Neural progenitor cell (in vitro differentiated cells): ENCODE measurements at regions not wholly inside any gene's neighbourhood (a gene's known extent, or its start where the extent isn't known, plus 50 kb on each side); places are given as distances from the start of the nearest gene placed in this dataset.
A peak's percentile ranks its signal among the peaks of the same experiment; 100 is the strongest.

Experiments
- DNase-seq: peaks from one replicate; pipeline ENCODE4 v3.0.0-alpha.2; 2016; ENCODE audit warnings: low spot score
- H2AFZ ChIP-seq: fragments of 200-600 bp; sonication (generic); replicated peaks from 2 replicates; pipeline ENCODE4 v1.6.1; 2016; ENCODE audit warnings: antibody characterized with exemption
- H3F3A ChIP-seq: fragments of 200-600 bp; sonication (generic); 2 replicates; pipeline ENCODE4 v1.6.1; 2016; ENCODE audit warnings: antibody characterized with exemption, low read depth
- H3K27ac ChIP-seq: fragments of 200-600 bp; sonication (generic); 2 replicates; pipeline ENCODE4 v1.5.1; 2016; ENCODE audit warnings: mild to moderate bottlenecking
- H3K27me3 ChIP-seq: fragments of 200-600 bp; sonication (generic); 2 replicates; pipeline ENCODE4 v1.6.1; 2016; ENCODE audit warnings: mild to moderate bottlenecking, moderate library complexity
- H3K36me3 ChIP-seq: fragments of 200-600 bp; sonication (generic); 2 replicates; pipeline ENCODE4 v1.5.1; 2016
- H3K4me1 ChIP-seq: fragments of 200-600 bp; sonication (generic); 2 replicates; pipeline ENCODE4 v1.6.1; 2016; ENCODE audit warnings: mixed run types
- H3K4me2 ChIP-seq: fragments of 200-600 bp; sonication (generic); 2 replicates; pipeline ENCODE4 v1.6.1; 2016
- H3K4me3 ChIP-seq: fragments of 200-600 bp; sonication (generic); 2 replicates; pipeline ENCODE4 v1.5.1; 2016
- H3K79me2 ChIP-seq: fragments of 200-600 bp; sonication (generic); 2 replicates; pipeline ENCODE4 v1.6.1; 2016; ENCODE audit warnings: low read depth
- H3K9ac ChIP-seq: fragments of 200-600 bp; sonication (generic); 2 replicates; pipeline ENCODE4 v1.6.1; 2016
- H3K9me3 ChIP-seq: fragments of 200-600 bp; sonication (generic); 2 replicates; pipeline ENCODE4 v1.5.1; 2016; ENCODE audit warnings: low read depth
- H4K20me1 ChIP-seq: fragments of 200-600 bp; sonication (generic); 2 replicates; pipeline ENCODE4 v1.6.1; 2016; ENCODE audit warnings: low read depth
- H3K27ac Mint-ChIP-seq: 3 replicates; pipeline ENCODE4 v1.8.0; 2021; ENCODE audit warnings: mixed read lengths
- H3K27me3 Mint-ChIP-seq: 2 replicates; pipeline ENCODE4 v1.8.0; 2022; ENCODE audit warnings: low read depth, mild to moderate bottlenecking, inconsistent platforms, moderate library complexity, mixed read lengths; ENCODE audit not compliant: insufficient read depth
- H3K36me3 Mint-ChIP-seq: 3 replicates; pipeline ENCODE4 v1.8.0; 2021; ENCODE audit warnings: mixed read lengths
- H3K4me1 Mint-ChIP-seq: 3 replicates; pipeline ENCODE4 v1.8.0; 2021; ENCODE audit warnings: mixed read lengths
- H3K4me3 Mint-ChIP-seq: 3 replicates; pipeline ENCODE4 v1.8.0; 2021; ENCODE audit warnings: mild to moderate bottlenecking, moderate library complexity, mixed read lengths
- H3K9me3 Mint-ChIP-seq: 3 replicates; pipeline ENCODE4 v1.8.0; 2020; ENCODE audit warnings: mixed read lengths
- EZH2 ChIP-seq: fragments of 200-600 bp; sonication (generic); IDR thresholded peaks from 2 replicates; pipeline ENCODE4 v1.6.1; 2017; ENCODE audit warnings: antibody characterized with exemption, mild to moderate bottlenecking, moderate library complexity
- EZH2phosphoT487 ChIP-seq: fragments of 200-600 bp; sonication (generic); IDR thresholded peaks from 2 replicates; pipeline ENCODE4 v1.6.1; 2017; ENCODE audit warnings: antibody characterized with exemption
- TF ChIP-seq, protein P1 (sequence below): fragments of 200-600 bp; sonication (generic); IDR thresholded peaks from 2 replicates; pipeline ENCODE4 v1.5.1; 2017; ENCODE audit warnings: antibody characterized with exemption, mild to moderate bottlenecking

DNA sequence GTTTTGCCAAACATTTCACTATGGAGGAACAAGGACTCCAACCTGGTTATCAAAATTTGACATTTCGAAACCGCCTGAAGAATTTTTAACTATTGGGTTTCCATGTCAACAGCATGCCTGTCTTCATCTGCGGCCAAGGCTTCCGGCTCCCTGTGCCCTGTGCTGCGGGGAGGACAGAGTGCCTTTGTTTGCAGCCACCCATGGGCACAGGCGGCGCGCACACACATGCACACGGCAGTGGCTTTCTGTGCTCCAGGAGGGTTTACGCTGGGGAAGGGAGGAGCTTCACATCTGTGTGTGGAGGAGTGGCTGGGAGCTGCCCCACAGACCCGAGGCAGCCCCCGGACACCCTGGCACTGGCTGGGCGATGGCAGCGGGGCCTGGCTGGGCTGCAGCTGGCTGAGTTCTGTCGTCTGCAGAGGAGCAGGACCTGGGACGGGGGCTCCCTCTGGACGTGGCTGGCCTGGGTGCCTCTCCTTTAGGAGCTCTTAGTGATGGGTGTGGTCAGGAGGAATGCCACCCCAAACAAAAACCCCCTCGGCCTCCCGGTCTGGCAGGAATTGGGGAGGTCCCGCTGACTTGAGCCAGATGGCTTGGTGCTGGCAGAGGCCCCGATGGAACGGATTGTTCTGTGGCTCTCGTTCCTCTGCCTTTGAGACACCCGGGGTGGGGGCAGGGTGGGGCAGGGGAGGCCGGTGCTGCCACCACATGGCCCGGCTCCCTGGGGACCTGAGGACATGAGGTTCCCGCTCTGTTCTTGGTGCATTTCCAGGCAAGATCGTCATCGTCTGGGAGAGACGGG is 1290.9 kb downstream of the BRD1 start:
- TF ChIP-seq, protein P1, sequence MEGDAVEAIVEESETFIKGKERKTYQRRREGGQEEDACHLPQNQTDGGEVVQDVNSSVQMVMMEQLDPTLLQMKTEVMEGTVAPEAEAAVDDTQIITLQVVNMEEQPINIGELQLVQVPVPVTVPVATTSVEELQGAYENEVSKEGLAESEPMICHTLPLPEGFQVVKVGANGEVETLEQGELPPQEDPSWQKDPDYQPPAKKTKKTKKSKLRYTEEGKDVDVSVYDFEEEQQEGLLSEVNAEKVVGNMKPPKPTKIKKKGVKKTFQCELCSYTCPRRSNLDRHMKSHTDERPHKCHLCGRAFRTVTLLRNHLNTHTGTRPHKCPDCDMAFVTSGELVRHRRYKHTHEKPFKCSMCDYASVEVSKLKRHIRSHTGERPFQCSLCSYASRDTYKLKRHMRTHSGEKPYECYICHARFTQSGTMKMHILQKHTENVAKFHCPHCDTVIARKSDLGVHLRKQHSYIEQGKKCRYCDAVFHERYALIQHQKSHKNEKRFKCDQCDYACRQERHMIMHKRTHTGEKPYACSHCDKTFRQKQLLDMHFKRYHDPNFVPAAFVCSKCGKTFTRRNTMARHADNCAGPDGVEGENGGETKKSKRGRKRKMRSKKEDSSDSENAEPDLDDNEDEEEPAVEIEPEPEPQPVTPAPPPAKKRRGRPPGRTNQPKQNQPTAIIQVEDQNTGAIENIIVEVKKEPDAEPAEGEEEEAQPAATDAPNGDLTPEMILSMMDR, result no peak
- TF ChIP-seq EZH2 (no peak), EZH2phosphoT487 (no peak)
- H3K79me2 ChIP-seq, result no peaks in the 10 kb centered on the region
- peaks cover 9% of the 10 kb centered on the region for H3K4me1 ChIP-seq
- H3K27ac Mint-ChIP-seq, result no peak overlapping the region
- H3K9me3 Mint-ChIP-seq, result no peaks in the 10 kb centered on the region
- no peaks in the 10 kb centered on the region for H3K36me3 Mint-ChIP-seq
- no peak overlapping the region for H3K4me3 ChIP-seq
- no peaks in the 10 kb centered on the region for H3K27me3 Mint-ChIP-seq
- H3K4me3 Mint-ChIP-seq, result no peak overlapping the region
- H3F3A ChIP-seq, result no peaks in the 10 kb centered on the region
- no peak for DNase-seq
- no peak overlapping the region for H3K4me2 ChIP-seq
- H3K9me3 ChIP-seq, result no peaks in the 10 kb centered on the region
- H3K36me3 ChIP-seq, result no peaks in the 10 kb centered on the region
- no peak overlapping the region for H3K27ac ChIP-seq
- peaks cover 14% of the 10 kb centered on the region for H3K4me1 Mint-ChIP-seq
- peaks cover under 1% of the 10 kb centered on the region for H4K20me1 ChIP-seq
- no peak overlapping the region for H2AFZ ChIP-seq
- no peaks in the 10 kb centered on the region for H3K27me3 ChIP-seq
- no peak overlapping the region for H3K9ac ChIP-seq

DNA sequence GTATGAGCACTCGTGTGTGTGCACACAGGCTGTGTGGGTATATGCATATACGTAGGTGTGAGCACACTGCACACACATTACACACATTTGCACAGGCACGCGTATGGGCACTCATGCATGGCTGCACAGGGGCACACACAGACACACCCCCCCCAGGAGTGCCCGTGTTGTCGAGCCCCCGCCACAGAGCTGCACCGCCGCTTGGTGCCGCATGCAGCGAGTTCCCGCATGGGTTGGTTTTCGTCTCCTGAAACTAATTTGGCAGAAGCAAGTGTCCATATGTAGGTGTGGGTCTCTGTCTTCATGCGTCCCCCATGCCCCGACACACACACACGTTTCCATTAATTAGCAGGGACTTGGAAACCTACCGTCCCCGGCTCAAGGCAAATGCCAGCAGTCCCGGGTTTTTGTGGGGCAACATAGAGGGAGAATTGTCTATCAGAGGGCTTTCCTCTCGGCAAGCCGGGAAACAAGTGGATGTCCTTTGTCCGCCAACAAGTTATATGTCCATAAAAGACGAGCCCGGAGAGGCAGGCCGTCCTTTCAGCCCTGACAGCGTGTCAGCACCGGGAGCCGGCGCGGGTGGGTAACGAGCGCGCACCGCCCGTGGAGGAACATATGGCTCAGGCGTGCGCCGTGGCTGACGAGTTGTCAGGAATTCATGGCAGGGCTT is 1291.7 kb downstream of the BRD1 start:
- H3K27me3 Mint-ChIP-seq, result no peaks in the 10 kb centered on the region
- Histone ChIP-seq H3K4me3 (no peak overlapping the region), H3F3A (no peaks in the 10 kb centered on the region), H2AFZ (no peak overlapping the region), H4K20me1 (peaks cover 8% of the 10 kb centered on the region), H3K9me3 (no peaks in the 10 kb centered on the region), H3K4me1 (peaks cover 16% of the 10 kb centered on the region), H3K79me2 (no peaks in the 10 kb centered on the region), H3K9ac (no peak overlapping the region), H3K27ac (no peak overlapping the region), H3K36me3 (no peaks in the 10 kb centered on the region), H3K27me3 (no peaks in the 10 kb centered on the region), H3K4me2 (no peak overlapping the region)
- no peaks in the 10 kb centered on the region for H3K36me3 Mint-ChIP-seq
- TF ChIP-seq EZH2phosphoT487 (no peak), EZH2 (no peak)
- TF ChIP-seq, protein P1, result no peak
- peak overlapping the region; percentile 69 for H3K27ac Mint-ChIP-seq
- H3K9me3 Mint-ChIP-seq, result no peaks in the 10 kb centered on the region
- H3K4me3 Mint-ChIP-seq, result no peak overlapping the region
- peaks cover 14% of the 10 kb centered on the region for H3K4me1 Mint-ChIP-seq
- no peak for DNase-seq

DNA sequence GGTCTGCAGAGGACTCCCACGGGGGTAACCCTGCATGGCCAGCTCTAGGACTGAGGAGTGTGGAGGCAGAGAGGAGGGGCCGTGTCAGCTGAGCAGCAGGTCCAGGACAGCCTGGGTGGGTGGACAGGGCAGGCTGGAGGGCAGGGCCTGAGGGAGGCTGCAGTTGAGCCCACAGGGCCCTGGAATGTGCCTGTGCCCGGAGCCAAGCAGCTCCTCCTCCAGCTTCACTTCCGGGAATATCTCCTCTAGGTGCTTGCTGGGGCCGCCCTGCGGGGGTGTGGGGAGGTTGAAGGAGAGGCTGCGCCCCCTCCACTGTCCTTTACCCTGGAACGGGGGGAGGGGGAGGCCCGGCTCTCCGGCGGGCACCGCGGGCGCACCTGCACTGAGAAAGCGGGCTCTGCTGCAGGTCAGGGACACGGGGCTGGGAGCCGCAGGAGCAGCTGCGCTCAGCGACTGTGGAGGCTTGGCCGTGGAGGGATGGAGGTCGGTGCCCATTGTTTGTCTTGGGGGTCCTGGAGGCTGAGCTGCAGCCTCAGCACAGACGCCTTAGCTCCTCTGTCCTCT is 1293.2 kb downstream of the BRD1 start:
- no peaks in the 10 kb centered on the region for H3K36me3 Mint-ChIP-seq
- Histone ChIP-seq H3K4me1 (peaks cover 16% of the 10 kb centered on the region), H3K4me3 (no peak overlapping the region), H3K4me2 (no peak overlapping the region), H3K36me3 (no peaks in the 10 kb centered on the region), H3K27me3 (no peaks in the 10 kb centered on the region), H3K9ac (no peak overlapping the region), H3K9me3 (no peaks in the 10 kb centered on the region), H3F3A (no peaks in the 10 kb centered on the region), H3K27ac (no peak overlapping the region), H2AFZ (no peak overlapping the region), H4K20me1 (peaks cover 8% of the 10 kb centered on the region), H3K79me2 (no peaks in the 10 kb centered on the region)
- no peak for TF ChIP-seq EZH2
- TF ChIP-seq, protein P1, result no peak
- no peak for TF ChIP-seq EZH2phosphoT487
- DNase-seq, result no peak
- peaks cover 14% of the 10 kb centered on the region for H3K4me1 Mint-ChIP-seq
- no peaks in the 10 kb centered on the region for H3K27me3 Mint-ChIP-seq
- no peak overlapping the region for H3K27ac Mint-ChIP-seq
- H3K9me3 Mint-ChIP-seq, result no peaks in the 10 kb centered on the region
- H3K4me3 Mint-ChIP-seq, result no peak overlapping the region
